ENCODE measurements at regions not wholly inside any gene's neighbourhood (a gene's known extent, or its start where the extent isn't known, plus 50 kb on each side); places are given as distances from the start of the nearest gene placed in this dataset.
"Not testable (repeated sequence)": the region's sequence is repeated elsewhere in the genome, so short reads cannot be mapped to it uniquely, and the experiment has no call there.

- DNase-seq (ENCODE audit: low spot score), result no peak
Measured at GRCh38 chr11:38438091-38438490, 1840.1 kb upstream of the RAG2 start.

GRCh38 chr11:38425578-38425977, 1827.5 kb upstream of the RAG2 start:
- DNase-seq (ENCODE audit: low spot score), result no peak

DNA sequence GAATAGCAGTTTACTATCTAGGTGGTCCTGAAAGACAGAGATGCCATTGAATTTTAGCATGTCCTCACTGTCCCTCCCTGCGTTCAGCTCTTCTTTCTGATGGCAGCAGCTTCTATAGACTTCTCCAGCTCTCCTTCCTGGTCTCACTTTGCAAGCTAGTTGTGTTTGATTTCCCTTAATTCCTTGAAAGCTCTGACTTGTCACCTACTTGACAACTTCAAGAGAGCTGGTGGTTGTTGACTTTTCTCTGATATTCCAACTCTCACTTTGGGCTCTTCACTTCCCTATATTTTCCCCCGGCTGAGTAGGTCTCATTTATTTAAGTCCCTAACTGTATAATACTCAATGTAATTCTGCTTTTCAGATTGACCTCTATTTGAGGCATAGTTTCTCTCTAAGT, 1825.0 kb upstream of the RAG2 start:
- DNase-seq (ENCODE audit: low spot score), result no peak

DNA sequence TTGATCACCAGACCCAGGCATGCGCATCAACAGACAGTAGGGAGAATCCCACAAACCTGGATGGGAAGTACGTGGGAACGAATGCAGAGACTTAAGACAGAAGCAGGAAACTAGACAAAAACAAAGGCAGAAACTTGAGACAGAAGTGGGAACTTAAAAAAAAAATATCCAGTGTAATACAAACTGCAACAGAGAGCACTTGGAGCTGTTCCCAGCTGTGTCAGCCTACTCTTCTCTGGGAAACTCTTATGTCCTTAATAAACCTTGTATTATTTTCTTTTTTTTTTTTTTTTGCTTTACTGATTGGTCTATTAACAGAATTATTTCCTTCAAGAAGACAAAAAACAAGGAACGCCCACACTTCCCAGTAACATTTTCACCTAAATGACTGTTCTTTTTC, 1818.1 kb upstream of the RAG2 start:
- DNase-seq (ENCODE audit: low spot score), result no peak

- no peak for DNase-seq (ENCODE audit: low spot score)
Measured at GRCh38 chr11:38411149-38411548, 1813.1 kb upstream of the RAG2 start.

- no peak for DNase-seq (ENCODE audit: low spot score)
Measured at GRCh38 chr11:38402063-38402462, 1804.0 kb upstream of the RAG2 start.

DNA sequence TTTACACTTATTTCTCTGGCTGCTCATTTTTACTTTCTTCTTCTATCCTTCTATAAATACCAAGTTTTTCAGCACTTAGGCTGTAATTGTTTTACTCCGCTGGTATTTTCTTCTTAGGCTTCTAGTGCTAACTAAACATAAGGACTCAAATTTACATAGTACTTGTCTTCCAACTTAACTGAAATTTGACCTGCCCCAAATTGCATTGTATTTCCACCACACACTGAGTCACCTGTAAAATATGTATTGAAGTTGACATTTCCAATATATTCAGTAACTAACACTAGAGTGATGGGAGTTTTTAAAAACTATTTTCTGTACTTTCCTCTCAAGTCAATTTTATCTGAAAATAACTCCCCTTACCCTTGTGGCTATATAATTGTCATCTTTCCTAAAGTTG, 1794.1 kb upstream of the RAG2 start:
- no peak for DNase-seq (ENCODE audit: low spot score)

GRCh38 chr11:38384568-38384967, 1786.5 kb upstream of the RAG2 start:
- DNase-seq (ENCODE audit: low spot score), result no peak

- no peak for DNase-seq (ENCODE audit: low spot score)
Measured at GRCh38 chr11:38365274-38365673, 1767.2 kb upstream of the RAG2 start.

- no peak for DNase-seq (ENCODE audit: low spot score)
Measured at GRCh38 chr11:38356255-38356654, 1758.2 kb upstream of the RAG2 start.

DNA sequence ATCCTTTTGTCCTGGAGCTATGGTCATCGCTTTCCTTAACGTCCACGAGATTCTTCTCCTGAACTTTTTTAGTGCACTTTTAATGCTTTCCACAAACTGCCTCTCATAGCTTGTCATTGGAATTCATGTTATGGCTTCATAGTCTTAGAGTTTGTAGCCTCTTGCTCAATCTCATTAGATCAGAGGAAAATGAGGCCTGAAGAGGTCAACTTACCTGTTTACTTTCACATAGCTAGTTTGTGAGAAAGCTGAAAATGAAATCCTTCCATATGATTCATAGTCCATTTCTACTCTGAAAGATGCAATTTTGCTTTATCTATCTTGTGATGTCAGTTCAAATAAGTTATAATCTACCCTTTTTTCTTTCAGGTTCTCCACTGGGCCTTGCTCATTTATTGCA, 1747.2 kb upstream of the RAG2 start:
- no peak for DNase-seq (ENCODE audit: low spot score)

DNA sequence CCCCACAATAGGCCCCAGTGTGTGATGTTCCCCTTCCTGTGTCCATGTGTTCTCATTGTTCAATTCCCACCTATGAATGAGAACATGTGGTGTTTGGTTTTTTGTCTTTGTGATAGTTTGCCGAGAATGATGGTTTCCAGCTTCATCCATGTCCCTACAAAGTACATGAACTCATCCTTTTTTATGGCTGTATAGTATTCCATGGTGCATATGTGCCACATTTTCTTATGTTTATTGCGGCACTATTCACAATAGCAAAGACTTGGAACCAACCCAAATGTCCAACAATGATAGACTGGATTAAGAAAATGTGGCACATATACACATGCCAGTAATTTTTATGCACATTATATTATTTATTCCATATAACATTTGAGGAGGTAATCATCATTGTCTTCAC, 1743.6 kb upstream of the RAG2 start:
- not testable (repeated sequence) for DNase-seq (ENCODE audit: low spot score)

- DNase-seq (ENCODE audit: low spot score), result no peak
Measured at GRCh38 chr11:38339835-38340440, 1741.9 kb upstream of the RAG2 start.

GRCh38 chr11:38338022-38338421, 1740.0 kb upstream of the RAG2 start:
- DNase-seq (ENCODE audit: low spot score), result not testable (repeated sequence)

DNA sequence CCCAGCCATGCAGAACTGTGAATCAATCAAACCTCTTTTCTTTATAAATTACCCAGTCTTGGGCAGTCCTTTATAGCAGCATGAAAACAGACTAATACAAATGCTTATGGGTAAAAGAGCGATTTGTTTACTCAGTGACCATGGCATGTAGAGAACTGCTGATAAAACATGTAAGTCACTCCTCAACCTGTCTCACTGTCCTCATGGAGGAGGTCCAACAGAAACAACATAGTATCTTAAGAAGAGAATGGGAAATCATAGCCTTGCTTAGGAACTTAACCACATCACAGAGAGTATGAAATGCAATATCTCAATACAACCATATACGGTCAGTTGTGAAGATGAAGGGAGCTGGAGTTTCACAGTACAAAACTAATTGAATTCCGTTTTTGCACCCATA, 1734.0 kb upstream of the RAG2 start:
- no peak for DNase-seq (ENCODE audit: low spot score)

DNA sequence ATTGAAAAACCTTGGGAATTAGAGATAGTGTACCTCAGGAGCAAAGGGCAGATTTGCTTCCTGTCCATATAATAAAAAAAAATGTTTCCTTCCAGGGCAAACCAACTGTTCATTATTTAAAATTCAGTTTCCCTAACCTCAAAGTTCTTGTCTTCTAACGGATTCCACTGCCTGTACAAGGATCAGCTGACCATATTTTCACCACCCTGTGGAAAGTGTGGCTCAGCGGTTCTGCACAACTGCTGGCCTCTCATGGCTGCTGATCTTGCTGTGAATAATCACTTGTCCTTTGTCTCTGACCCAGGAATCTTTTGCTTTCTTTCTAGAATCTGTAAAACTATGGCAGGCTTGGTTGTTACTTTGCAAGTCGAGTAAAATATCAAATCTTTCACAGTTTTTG, 1732.5 kb upstream of the RAG2 start:
- no peak for DNase-seq (ENCODE audit: low spot score)

DNA sequence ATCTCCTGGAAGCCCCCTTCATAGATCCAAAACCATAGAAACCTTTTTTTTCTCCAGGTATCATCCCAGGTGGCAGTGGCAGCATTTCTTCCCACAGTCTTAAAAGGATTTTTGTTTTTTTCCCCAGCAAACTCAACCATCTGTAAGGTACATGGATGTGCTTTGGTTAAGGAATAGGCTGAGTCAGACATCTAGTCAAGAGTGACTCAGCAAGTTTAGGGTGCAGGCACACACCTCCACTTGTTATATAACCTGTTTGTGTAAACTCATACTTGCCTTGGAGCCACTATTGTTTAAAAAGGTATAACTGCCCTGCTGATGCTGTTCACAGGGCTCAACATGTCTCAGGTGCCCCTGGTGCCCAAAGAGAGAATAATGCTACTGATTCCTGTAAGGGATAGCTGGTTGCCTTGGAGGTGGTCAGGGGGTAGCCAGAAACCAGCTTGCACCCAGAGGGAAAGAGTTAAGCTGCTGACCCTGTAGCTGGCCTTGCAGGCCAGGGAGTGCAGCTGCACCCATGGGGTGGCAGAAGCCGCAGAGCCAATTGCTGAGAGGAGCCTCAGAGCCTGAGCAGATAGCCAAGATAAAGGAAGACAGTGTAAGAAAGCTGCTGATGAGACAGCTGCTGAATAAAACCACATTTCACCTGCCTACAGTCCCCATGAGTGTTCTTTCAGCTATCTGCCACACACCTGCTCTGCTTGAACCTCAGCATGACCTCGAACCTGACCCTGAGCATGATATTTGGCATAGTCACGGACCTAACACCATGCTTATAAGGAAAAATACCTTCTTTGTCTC, 1726.1 kb upstream of the RAG2 start:
- no peak for DNase-seq (ENCODE audit: low spot score)

DNA sequence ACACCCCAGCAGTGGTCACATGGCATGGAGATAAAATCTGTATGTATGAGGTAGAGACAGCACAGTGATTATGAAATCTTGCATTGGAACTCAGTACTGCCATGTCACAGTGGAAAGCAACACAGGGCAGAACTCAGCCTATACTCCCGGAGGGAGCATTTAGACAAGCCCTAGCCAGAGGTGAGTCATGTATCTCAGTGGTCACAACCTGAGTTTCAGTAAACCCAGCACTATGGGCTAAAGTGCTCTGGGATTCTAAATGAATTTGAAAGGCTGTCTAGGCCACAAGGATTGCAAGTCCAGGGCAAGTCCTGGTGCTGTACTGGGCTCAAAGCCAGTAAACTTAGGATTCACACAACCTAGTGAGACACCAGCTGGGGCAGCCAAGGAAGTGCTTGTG, 1717.1 kb upstream of the RAG2 start:
- DNase-seq (ENCODE audit: low spot score), result no peak

DNA sequence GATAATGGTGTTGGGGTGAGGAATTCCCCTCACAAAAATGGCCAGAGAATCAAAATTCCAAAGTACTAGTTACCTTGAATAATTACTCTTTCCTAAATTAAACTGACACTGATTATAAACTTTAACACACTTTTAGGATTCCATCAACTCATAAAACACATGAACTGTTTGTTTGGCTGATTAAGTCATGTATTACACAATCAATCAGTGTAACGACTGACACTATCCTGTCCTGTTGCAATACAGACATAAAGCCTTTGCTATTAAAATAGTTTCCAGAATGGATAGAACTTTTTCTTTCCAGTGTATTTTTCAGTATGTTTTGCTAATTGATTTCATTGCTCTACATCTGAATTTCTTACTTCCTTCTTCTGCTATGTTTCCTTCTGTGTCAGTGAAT, 1709.4 kb upstream of the RAG2 start:
- no peak for DNase-seq (ENCODE audit: low spot score)

DNA sequence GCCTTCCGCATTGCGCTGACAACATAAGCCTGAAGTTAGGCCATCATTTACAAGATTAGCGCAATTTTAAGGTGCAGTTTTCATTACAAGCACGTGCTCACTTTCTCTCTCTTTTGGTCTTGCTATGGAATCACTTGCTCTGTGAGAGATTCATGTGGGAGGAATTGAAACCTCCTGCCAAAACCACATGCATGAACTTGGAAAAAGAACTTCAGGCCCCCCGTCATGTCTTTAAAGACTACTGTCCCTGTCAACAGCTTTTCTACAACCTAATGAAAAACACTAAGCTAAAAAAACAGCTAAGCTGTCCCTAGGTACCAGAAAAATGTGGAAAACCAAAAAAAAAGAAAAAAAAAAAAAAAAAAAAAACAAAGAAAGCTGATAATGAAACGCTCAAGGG, 1707.6 kb upstream of the RAG2 start:
- DNase-seq (ENCODE audit: low spot score), result no peak

GRCh38 chr11:38304926-38305325, 1706.9 kb upstream of the RAG2 start:
- DNase-seq (ENCODE audit: low spot score), result no peak

GRCh38 chr11:38302564-38302963, 1704.5 kb upstream of the RAG2 start:
- no peak for DNase-seq (ENCODE audit: low spot score)

DNA sequence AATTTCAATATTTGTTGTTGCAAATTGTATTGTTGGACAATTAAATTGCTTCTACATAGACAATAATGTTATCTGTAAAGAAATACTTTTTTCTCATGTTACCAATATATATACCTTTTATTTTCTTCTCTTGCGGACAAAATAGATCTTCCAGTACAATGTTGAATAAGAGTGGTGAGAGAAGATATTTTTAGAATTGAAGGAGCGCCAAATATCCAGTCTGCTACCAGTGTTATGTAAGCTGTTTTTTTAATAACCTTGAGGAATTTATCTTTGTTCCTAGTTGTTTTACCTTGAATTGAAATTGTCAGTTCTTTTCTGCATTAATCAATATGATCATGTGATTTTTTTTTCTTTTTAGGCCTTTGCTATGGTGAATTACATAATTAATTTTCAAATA, 1702.5 kb upstream of the RAG2 start:
- no peak for DNase-seq (ENCODE audit: low spot score)

- no peak for DNase-seq (ENCODE audit: low spot score)
Measured at GRCh38 chr11:38296211-38296776, 1698.3 kb upstream of the RAG2 start.

Data from globus pallidus (tissue), 1 donor.